GM18873 (cell line): ENCODE measurements at regions not wholly inside any gene's neighbourhood (a gene's known extent, or its start where the extent isn't known, plus 50 kb on each side); places are given as distances from the start of the nearest gene placed in this dataset.

Experiments
- ATAC-seq: cut with Tn5 transposase; IDR thresholded peaks from one replicate; pipeline ENCODE4 v1.9.1; 2021; ENCODE audit warnings: mild to moderate bottlenecking, moderate library complexity, moderate number of reproducible peaks; ENCODE audit not compliant: unreplicated experiment, low FRiP score

DNA sequence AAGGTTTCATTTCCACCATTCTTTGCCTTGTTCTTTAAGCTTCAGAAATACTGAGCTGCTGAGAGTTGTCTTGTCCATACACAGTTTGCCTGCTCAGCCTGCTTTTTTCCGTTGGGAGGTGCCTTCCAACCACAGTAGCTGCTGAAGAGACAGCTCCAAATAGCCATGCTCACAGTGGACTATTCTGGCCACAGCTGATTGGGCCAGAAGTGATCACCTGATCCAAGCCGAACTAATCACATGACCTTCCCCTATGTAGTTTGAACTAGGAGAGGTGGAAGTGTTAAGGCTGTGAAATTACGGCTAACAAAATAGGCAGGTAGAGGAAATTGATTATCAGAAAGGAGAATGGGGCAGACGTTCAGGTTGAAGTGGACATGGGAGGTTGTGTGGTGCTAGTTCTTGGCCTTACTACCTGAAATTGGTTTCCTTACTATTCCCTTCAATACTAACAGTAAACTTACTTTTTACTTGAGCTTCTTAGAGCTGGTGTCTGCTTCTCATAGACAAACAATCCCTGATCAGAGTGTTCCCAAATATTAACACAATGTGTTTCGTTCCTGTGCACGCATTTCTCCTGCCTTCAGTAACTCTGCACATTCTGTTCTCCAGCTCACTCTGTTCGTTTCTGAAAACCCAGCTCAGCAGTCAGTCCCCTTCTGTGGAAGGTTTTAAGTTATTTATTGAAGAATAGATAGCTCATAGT is 136.1 kb downstream of the RWDD3 start:
- ATAC-seq: no peak

DNA sequence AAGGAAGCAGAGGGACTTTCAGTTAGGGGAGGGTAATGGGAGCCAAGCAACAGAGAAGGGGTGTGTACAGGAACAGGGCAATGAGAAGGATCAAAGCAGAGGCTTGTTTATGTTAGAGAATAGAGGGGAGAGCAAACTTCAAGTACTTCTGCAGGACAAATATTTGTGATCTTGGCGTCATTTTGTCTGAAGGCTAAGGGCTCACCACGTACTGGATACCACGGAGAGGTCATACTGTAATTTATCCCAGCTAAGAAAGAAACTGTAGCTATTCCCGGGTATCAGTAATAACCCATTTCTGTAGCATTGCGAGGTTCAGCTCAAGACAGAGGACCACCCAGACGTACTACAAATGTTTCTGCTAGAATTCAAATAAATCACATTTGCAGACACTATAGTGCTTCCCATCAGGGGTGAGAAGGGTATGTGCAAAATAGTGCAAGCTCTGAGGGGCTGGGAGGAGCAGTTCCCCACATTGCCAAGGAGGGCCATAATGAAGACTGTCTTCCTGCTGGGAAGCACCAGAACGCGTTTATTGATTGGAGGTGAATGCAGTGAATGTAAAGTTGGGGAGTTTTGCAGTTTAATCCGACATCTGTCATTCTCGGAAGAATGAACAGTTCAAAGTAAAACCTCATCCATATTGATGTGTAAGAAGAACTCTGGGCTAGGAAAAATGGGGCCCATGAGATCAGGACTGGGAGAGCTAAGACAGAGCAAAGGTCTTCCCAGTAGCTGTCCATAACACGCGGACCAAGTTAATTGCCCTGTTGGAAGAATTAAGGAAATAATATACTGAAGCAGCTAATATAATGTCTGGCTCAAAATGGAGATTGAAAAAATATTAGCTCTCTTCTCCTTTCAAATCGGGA is 136.9 kb downstream of the RWDD3 start:
- no peak for ATAC-seq

DNA sequence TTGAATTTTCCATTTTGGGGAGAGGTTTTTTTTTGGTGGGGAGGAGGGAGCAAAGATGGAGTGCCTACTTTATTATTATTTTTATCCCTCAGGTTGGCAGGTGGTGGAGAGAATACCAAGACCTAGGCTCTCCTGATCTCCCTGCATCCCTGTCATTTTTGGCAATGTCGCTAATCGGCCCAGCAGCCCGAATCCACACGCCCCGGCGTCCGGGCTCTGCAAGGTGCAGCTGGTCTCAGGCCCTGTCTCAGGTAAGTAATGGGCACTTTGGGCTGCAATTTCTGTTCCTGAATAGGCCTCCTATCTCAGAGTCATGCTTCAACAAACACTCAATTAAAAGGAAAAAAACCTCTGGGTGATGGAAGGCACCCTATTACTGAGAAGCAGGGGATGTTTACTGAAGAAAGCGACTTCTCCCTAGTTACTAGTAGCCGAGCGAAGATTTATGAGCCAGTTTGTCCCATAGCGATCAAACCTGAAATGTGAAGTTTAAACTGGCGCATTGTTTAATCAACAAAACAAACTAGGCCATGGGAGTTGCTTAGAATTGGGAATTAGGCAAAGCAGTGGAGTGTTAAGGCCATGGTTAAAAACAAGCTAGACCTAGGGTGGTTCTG is 137.8 kb downstream of the RWDD3 start:
- no peak for ATAC-seq

DNA sequence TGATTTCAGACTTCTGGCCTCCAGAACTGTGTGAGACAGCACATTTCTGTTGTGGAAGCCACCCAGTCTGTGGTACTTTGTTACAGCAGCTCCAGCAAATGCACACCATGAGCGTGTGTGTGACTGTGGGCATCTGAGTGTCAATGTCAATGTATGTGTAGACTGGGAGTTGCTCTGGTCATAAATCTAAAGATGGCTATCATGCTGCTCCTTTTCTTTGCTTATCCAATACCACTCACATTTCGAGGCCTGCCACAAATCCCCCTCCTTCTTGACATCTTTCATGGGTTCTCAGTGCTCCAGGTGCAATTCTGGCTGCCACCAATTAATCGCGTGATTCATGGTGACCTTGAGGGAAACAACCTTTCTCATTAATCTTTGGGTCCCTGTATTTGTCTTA is 141.2 kb downstream of the RWDD3 start:
- ATAC-seq: no peak

DNA sequence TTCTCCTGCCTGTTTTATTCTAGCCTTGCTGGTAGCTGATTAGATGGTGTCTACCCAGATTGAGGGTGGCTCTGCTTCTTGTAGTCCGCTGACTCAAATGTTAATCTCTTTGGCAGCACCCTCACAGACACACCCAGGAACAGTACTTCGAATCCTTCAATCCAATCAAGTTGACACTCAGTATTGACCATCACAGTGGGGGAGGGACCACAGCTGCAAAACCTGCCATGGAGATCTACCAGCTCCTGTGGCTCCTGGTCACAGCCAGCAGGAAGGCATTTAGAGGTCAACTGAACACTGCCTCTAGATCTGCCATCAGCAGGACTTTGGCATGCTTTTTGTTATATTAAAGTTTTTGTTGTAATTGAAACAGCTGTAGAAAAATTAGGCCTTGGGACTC is 146.9 kb downstream of the RWDD3 start:
- no peak for ATAC-seq

DNA sequence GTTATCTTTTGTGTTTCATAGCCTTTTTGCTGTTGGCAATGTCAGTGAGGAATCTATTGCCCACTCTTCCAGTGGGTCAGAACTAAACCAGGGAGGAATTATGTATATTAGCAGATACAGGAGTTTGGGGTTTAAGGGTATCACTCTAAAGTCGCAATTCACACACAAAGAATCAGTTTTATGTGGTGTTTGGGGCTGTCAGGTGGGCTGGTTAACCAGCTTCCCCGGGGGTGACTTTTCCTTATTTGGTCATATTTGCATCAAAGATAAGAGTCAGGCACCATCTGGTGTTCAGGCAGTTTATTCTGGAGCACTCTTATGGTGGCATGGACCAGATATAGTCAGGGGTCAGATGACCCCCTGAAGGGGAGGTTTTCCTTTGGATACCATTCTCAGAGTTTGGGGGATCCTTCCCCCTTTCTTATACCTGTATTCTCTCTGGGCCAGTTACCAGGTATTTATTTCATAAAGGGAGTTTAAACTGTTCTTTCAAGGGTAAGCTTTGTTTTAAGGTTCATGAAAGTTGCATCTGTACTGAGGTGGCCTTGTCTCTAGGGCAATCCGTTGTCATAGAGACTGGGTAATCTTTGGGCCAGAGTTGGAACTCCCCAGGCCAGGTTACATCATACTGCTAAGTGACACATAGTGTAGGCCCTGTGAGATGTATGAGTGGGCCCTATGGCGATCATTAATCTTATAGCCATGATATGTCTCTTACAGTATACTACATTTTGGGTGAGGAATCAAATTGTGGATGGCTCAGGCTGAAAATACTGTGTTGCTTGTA is 148.2 kb downstream of the RWDD3 start:
- ATAC-seq: no peak

DNA sequence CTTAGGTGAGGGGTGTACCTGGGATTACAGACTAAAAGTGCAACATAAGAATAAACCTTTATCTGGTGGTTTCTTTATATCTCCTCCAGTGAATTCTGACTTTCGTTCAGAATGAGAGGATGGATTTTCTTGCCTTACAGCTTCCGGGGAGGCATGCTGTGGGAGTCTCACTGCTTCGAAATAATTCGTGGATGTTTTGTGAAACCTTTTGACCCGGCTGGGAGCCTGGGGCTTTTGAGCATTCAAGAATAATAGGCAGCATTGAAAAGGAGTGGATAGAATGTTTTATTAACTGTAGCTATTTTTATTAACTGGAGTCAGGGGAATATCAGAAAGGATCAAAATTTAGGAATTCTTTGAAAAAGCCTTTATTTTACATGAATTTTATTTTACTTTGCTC is 149.1 kb downstream of the RWDD3 start:
- ATAC-seq: no peak

DNA sequence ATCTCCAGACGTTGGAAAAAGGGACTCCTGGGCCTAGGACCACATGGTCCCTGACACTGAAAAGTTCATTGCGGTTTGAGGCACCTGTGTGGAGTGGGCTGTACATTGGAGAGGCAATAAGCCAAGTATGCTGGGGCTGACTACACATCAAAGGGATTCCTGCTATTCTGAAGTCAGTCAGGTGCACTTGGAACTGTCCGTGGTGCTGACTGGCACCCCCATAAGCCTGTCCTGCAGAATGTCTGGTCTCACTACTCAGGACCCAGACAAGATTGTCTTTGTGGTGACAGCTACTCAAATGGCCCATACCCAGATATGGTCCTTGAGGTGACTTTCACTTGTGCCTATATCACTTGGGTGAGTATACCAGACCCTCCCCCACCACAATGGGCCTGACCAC is 150.6 kb downstream of the RWDD3 start:
- no peak for ATAC-seq

DNA sequence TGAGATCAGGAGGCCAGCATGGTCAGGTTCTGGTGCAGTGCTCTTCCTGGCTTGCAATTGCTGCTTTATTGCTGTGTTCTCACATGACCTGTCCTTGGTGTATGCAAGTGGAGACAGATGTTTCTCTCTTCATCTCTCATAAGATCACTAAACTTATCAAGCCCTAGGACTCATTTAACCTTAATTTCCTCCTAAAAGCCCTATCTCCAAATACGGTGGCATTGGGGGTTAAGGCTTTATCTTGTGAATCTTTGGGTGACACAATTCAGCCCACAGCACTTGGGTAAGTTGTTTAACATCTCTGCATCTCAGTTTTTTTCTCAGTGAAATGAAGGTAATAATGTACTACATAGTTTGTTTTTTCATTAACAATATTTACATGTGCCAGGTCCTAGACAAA is 152.4 kb downstream of the RWDD3 start:
- ATAC-seq: no peak

DNA sequence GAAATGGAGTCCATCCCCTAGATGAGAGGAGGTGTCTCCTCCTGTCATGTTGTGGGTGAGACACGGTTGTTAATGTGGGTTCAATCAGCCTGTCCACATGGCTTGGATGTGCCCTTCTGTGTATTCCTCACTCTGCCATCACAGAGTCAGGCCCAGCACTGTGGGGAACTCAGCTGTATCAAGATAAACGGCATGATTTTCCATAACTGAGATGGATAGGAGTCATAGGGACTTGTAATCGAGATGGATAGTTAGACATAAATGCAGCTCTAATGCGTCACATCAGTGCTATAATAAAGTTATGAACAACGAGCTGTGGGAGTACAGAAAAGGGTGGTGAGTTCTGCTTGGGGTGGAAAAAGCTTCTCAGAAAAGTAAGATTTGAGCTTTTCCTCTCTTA is 152.9 kb downstream of the RWDD3 start:
- ATAC-seq: no peak

DNA sequence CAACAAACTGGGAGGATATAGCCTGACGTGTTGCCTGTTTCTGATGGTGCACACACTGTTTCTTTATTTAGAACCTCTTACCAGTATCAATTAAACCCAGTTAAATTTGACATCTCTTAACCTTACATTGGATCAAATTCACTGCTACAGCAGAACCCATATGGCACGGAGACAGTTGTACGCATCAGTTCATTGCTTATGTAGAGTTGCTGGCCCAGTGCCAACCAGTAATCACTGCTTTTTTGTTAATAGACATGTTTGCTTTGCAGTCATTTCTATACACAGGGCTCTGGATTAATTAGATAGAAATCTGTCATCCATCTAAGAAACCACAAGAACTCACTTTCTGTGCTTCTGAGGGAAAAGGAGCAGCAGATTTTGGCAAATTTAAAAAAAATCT is 154.0 kb downstream of the RWDD3 start:
- no peak for ATAC-seq

DNA sequence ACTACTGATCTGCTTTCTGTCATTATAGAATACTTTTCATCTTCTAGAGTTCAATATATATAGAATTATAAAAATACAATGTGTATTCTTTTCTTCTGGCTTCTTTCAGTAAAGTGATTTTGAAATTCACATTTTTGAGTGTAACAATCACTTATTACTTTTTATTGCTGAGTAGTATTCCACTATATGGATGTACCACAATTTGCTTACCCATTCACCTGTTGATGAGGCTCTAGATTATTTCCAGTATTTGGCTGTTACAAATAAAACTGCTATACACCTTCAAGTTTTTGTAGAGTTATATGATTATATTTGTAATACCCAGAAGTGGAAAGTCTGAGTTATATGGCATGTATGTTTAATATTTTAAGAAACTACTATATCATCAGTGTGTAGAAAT is 159.4 kb downstream of the RWDD3 start:
- no peak for ATAC-seq

DNA sequence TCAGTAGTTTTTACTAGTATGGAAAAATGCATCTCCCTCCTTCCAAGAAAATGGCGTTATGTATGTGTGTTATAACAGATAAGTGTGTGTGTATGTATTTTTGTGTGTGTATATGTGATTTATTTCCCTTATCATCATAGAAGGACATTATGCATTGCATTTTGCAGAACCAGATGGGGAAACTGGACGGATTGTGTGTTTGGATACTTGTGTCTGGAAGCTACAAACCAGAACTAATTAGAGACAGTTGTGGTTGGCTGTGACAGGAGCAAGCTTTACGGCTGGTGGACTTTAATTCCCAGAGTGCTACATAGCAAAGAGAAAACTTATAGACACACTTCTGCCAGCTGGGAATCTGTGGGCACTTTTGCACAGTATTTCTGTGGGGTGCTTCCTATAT is 162.5 kb downstream of the RWDD3 start:
- no peak for ATAC-seq

DNA sequence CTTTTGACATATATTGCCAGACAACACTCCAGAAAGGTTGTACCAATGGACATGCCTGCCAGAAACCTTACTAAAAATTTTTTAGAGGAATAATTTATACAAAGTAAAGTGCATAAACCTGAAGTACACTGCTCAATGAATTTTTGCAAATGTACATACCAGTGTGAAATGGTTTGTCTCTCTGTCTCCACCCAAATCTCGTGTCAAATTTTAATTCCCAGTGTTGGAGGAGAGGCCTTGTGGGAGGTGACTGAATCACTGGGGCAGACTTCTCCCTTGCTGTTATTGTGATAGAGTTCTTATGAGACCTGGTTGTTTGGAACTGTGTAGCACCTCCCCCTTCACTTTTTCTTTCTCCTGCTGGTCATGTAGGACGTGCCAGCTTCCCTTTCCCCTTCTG is 168.8 kb downstream of the RWDD3 start:
- ATAC-seq: no peak

DNA sequence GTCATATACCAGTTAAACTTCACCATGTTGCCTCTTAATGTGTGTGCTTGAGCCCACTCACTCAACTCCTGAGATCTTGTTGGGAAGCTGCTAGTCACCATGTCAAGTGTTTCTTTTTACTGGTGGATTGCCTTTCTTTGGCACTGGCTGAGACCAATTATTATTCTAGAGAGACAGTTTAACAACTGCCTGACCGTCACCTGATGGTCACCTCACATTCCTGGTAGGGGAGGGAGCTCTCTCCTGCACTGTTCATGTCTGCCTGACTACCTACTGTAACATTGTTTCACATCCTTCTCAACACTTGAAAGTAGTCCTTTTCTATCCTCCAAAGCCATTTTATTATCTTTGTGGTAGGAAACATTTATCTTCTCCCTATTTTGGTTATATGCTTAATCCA is 172.3 kb downstream of the RWDD3 start:
- no peak for ATAC-seq

DNA sequence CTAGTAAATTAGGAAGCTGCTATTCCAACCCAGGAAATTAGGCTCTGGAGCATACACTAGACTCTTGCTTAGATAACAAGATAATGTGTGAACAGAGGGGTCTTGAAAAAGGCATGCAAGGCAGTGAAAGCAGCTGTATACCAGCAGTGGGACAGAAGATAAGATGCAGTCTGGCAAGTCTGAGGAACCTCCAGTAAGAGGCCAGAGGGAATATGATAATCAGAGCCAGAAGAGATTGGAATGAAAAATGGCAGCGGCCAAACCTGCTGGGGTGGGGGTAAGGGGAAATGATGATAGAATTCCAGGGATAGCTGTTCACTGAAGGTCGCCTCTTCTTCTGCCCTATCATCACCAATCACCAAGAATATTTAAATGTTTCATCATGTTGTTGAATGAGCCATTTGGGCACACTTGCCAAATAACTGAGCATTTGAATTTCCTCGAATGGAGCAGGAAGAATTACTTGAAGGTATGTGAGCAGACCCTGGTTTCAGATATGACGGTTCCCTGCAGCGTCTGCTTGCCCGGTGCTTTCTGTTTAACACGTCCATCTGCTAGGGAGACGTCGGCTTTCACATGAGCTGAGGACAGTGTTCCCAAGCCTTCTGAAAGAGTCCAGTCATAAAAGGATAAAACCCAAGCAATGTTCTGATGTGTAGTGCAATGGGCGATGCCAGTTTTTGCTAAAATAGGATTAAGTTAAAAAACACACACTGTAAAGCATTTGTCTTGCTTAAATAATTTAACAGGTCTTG is 173.3 kb downstream of the RWDD3 start:
- ATAC-seq: no peak

DNA sequence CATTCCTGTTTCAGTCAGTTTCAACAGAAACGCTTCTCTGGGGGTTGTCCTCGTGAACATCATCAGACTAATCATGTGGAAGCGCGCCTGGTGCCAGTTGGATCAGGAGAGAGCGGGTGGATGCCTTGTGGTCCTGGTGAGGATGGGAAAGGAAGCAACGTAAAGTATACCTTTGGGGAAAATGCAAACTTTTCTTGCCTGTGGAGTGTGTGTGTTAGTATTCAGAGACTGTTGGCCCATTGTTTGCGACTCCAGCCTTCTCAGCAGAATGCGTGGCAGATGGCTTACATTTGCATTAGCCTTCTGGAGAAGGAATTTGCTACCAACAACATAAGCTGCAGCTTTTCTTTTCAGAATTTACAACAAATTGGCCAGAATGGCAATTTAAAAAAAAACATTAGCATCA is 173.9 kb downstream of the RWDD3 start:
- no peak for ATAC-seq

DNA sequence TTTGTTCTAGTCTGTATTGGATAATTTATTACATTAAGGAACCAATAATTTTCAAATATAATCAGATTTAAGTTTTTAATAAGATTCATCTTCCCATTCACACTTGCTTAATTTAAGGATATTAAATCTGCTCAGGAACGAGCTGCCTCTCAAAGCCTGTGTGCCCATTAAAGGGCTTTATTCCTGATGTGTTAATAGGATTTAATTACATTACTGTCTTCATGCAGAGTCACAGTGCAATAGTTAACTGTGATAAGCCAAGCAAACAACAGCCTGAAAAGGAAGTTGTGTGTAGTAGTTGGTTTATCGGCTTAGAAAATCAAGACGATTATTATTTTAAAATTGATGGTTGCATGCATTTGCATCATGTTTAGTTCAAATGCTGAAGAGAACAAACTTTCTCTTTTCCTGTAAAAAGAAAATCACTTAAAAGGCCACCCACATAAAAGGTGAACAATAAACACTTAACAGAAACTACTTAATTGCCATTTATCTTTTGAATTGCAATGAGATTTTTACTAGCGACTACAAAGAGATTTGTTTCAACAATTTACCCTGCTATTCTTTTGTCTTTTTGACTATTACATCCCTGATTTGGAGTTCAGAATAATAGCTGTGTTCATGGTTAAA is 174.6 kb downstream of the RWDD3 start:
- no peak for ATAC-seq

DNA sequence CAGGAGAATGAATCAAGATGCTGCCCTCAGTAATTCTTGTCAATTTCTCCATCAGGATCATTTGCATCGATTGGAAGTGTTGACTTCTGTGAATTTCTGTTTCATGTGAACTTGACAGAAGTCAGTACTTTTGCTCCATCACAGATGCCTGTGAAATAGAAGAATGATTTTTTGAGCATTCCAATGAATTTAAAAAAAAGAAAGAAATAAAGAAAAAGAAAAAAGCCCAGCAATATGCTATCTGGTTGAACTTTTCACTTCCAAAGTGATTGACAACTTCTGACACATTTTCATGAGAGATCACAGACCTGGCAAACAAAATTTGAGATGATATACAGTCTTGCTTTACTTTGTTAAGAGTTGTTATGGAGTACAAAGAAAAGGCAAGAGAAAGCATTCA is 175.3 kb downstream of the RWDD3 start:
- ATAC-seq: no peak

DNA sequence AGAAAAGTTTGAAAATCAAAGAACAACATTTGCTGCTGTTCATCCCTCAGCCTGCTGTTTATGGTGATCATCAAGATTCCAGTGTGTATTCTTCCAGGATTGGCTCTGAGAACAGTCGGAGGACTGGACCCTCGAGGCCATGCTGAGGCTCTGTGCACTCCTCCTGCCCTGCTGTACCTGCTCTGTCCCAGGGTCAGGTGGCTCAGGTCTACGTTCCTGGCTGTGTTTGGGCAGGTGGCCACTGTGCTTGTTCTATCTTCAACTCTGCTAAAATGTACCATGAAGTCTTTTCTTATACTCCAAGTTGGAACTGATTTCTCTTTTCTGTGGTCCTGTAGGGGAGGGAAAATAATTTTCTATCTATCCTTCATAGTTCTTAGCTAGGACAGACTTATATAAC is 175.9 kb downstream of the RWDD3 start:
- no peak for ATAC-seq
